GM12872 (cell line): ENCODE measurements at regions not wholly inside any gene's neighbourhood (a gene's known extent, or its start where the extent isn't known, plus 50 kb on each side); places are given as distances from the start of the nearest gene placed in this dataset.

Experiments used
- CTCF ChIP-seq: IDR thresholded peaks from 3 replicates; pipeline ENCODE4 v1.5.1; 2011; ENCODE audit warnings: low read depth, mild to moderate bottlenecking, low read length, moderate library complexity; ENCODE audit not compliant: insufficient read depth

DNA sequence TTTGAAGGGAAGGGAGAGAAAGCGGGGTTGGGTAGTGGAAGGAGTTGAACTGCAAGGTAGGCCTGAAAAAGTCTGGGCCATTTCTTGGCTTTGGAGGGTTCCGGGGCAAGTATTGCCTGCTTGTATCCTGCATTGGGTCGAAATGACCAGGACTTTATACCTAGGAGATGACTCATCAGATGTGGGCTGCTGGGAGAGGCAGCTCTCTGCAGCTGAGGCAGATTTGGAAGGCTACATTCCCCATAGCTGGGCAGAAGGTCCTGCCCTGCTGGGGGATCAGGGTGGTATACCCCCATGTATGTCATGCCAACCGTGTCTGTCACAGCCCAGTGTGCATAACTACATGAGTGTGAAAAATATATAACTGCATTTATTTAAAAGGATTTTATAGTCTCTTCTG, 171.8 kb upstream of the SPRED2 start:
- TF ChIP-seq CTCF = no peak

GRCh38 chr2:65602603-65603235, 170.3 kb upstream of the SPRED2 start:
- no peak for TF ChIP-seq CTCF

DNA sequence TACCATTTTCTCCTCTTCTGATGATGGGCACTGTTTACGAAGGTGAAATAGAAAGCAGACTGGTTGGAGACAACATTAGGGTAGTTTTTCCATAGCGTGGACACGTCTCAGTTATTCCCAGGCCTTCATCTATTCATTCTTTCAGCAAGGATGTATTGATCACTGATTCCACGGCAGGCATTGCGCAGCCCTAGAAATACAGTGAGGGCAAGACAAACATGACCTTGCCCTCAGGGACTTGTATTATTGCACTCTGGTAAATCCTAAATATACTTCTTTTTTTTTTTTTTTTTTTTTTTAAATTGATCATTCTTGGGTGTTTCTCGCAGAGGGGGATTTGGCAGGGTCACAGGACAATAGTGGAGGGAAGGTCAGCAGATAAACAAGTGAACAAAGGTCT, 167.3 kb upstream of the SPRED2 start:
- no peak for TF ChIP-seq CTCF

DNA sequence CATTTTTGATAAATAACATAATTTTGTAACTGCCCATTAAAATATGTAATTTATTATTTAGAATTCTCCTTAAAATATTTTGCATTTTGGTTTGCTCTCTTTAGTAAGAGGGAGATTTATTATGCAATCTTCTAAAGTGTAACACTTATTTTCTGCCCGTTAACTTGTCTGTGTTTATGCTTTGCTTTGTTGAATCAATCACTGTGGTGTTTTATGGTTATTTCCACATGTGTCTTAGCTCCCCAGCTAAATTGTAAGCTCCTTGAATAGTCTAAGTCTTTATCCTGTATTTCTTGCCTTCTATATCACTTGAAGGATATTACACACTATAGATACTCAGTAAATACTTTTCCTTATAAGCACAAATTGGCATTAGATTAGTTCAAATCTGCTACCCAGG, 166.6 kb upstream of the SPRED2 start:
- TF ChIP-seq CTCF = no peak

GRCh38 chr2:65598264-65598663, 165.9 kb upstream of the SPRED2 start:
- TF ChIP-seq CTCF = no peak

- no peak for TF ChIP-seq CTCF
These were observed 163.2 kb upstream of the SPRED2 start for GRCh38 chr2:65595630-65596029.

- no peak for TF ChIP-seq CTCF
These were observed 161.8 kb upstream of the SPRED2 start for GRCh38 chr2:65594150-65594549.
